ENCODE measurements at regions not wholly inside any gene's neighbourhood (a gene's known extent, or its start where the extent isn't known, plus 50 kb on each side); places are given as distances from the start of the nearest gene placed in this dataset.
"Not testable (repeated sequence)": the region's sequence is repeated elsewhere in the genome, so short reads cannot be mapped to it uniquely, and the experiment has no call there.

DNA sequence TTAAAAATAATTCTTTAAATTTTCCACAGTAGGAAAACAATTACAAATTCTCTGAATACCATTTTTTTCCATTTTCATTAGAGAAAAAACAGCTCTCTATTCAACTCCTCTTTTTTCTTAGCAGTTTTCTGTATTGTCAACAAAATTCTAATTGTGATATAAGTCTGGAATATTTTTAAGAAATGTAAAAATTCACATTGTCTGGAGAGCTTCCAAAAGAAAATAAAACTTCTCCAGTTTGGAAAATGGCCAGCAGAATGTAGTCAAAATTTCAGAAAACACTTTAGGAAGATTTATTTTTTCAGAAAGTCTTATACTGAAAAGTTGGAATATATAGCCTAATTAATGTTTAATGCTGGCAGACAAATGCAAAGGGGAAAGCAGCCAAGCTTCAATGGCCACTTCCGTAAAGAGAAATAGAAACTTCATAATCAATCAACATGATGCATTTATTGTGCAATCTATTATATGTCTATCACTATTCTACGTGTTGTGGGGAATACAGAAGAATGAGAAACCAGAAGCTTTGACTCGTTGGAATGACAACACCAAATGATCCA is 733.2 kb upstream of the PKDCC start:
- DNase-seq (ENCODE audit: low spot score): no peak

DNA sequence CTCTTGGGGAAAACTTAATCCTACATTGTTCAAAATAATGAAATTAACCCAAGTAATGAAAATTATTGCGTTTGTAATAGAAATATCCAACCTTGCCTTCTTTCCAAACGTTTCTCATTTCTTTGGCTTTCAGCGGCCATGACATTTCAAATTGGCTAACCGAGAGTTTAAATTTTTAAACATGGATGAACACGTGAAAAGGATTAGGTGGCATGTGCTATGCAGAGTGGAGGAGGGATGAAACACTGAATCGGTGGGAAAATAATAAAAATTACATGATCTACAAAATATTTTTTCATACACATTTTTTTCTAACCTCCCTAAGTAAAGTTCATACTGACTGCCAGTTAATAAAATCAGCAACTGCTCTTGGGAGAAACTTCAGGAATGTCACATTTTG is 728.4 kb upstream of the PKDCC start:
- DNase-seq (ENCODE audit: low spot score): no peak

DNA sequence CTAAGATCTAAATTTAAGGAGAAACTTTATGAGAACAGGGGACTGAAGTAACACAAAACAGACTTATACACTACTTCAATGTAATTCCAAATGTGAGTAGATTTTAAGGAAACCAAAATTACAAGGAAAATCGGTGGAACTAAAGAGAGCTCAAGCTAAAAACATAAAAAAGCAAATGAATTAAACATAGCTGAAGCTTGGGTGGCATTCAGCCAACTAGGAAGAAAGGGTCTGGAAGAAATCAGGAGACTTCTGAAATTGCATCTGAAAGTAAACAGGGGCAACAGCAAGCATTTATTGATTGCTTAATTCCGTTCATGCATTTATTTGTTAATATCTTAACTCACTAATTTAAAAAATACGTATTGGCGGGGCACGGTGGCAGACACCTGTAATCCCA is 727.3 kb upstream of the PKDCC start:
- no peak for DNase-seq (ENCODE audit: low spot score)

DNA sequence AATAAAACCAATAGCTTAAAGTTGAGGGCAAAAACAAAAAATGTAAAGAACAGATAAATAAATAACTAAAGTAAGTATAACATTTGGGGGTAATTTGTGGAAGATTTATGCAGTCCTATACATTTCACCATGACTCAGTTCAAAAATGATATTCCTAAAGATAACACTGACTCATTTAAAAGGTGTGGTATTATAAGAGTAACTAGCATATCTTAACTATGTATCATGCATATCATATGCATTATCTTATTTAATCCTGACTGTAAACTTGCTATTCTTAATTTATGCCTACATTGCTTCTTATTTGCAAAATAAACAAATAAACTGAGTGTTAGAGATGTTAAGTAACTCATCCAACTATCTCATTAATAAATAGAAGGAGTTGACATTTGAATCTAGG is 726.5 kb upstream of the PKDCC start:
- DNase-seq (ENCODE audit: low spot score): no peak

DNA sequence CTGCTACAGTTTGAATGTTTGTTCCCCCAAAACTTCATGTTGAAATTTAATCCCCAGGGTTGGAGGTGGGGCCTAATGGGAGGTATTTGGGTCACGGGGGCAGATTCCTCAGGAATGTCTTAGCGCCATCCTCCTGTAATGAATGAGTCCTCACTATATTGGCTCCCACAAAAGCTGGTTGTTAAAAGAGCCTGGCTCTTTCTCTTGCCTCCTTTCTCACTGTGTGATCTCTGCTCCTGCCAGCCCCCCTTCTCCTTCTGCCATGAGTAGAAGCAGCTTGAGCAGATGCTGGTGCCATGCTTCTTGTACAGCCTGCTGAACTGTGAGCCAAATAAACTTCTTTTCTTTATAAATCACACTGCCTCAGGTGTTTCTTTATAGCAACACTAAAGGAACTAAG is 721.0 kb upstream of the PKDCC start:
- DNase-seq (ENCODE audit: low spot score): no peak

DNA sequence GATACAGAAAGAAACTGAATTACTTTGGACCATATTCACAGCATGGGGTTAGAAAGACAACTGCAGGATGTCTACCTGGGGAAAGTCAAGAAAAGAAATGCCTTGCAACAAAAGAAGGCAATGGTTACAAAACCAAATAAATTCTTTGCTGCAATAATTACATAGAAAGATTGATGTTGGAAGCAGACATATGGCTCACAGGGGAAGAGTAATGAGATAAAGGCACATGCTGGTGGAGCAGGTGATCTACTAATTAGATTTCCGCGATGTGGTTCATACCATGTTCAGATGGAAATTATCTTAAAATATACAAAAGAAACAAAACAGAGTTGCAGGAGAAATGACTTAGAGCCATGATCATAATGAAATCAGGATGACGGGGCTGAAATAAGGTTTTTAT is 718.8 kb upstream of the PKDCC start:
- DNase-seq (ENCODE audit: low spot score): no peak

DNA sequence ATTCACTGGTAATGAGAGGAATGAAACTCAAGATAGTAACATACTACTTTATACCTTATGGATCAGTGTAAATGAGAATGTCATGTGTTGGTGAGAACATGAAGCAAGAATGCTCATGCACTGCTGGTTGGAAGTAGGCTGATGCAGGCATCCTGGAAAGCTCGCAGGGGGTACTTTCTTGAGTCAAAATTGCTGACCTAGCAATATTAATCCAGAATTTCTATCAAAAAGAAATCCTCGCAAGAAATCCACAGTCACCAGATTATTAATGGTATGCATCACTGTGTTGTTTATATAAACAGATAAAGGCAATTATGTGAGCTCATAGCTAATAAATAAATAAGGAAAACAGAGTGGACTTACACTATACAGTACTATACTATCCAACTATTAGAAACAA is 713.7 kb upstream of the PKDCC start:
- DNase-seq (ENCODE audit: low spot score): no peak

DNA sequence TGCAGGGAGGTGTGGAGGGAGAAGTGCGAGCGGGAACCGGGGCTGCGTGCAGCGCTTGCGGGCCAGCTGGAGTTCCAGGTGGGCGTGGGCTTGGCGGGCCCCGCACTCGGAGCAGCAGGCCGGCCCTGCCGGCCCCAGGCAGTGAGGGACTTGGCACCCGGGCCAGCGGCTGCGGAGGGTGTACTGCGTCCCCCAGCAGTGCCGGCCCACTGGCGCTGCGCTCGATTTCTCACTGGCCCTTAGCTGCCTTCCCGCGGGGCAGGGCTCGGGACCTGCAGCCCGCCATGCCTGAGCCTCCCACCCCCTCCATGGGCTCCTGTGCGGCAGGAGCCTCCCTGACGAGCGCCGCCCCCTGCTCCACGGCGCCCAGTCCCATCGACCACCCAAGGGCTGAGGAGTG is 712.2 kb upstream of the PKDCC start:
- not testable (repeated sequence) for DNase-seq (ENCODE audit: low spot score)

DNA sequence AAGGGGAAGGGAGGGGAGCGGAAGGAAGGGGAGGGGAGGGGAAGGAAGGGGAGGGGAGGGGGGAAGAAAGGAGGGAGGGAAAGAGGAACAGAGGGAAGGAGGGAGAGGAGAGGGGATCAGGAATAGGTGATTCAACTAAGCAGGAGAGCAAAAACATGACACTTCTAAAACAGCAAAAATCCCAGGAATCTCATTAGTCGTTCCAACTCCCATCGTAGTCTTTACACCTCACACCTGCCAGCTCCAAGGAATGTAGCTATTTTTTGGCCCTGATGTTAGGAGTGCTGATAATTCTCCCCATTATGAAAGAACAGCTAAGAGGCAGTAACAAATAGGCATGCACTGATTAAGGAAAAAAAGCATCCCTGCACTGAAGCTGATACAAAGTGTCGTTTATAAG is 709.9 kb upstream of the PKDCC start:
- DNase-seq (ENCODE audit: low spot score): no peak

DNA sequence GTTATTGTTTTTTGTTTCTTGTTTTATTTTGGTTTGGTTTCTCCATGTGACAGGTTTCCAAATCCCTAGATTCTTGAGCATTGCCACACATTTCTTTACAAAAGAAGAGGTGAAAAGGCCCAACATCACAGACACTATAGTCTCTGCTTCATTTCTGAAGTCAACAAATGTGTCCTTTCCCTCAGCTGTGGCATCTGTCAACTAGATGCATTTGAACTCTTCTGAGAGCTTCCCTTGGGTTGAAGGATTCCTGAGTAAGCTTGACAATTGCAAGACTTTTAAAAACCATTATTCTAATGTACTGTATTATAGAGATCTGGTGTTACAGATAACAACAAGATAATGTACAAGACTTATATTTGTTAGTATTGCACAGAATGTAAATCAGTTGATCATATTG is 703.3 kb upstream of the PKDCC start:
- DNase-seq (ENCODE audit: low spot score): no peak

DNA sequence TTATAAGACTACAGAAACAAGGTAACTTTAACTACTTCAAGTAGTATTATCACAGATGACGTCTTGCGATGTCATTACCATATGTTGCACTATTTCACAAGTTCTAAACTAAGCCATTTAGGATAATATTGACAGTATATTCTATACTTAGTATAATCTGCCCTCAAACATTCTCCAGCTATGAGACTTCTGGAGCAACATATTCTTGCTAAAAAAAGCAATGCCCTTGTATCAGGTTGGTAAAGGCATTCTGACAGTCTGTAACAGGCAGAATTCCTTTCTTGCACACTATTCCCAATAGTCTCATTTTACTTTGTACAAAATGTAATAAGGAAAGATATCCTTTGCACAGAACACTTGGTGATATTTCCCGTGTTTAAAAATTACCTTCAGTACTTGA is 694.8 kb upstream of the PKDCC start:
- DNase-seq (ENCODE audit: low spot score): no peak

DNA sequence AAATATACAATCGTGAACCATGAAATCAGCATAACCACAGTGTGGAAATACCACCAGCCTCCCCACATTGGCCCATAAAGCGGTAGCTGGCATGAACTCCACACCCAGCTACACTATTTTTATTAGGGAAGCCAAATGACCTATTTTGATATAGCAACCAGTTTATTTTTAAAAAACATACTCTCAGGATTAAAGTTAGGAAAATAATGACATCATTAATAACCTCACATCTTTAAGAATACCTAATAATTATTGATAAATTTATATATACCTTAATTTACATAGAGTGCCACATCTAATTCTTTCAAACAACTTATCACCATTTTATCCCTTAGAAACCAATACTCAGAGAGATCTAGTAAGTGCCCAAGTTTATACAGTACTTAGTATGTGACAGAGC is 692.0 kb upstream of the PKDCC start:
- DNase-seq (ENCODE audit: low spot score): no peak

DNA sequence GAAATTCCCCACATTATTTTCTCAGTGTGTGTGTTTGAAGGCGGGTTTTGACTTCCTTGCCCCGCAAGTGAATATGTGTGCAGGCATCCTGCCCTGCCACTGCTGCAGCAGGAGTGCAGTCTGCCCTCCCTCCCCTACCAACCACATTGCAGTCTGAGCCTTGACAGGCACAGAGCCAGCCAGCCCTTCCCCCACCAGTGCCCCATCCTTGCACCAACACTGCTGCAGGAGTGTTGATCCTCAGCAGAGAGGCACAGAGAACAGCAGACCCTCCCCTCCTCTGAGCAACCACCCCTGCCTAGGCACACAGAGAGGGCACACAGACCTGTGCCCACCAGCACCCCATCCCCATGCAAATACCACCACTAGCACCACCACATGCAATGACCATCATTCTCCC is 683.0 kb upstream of the PKDCC start:
- no peak for DNase-seq (ENCODE audit: low spot score)

DNA sequence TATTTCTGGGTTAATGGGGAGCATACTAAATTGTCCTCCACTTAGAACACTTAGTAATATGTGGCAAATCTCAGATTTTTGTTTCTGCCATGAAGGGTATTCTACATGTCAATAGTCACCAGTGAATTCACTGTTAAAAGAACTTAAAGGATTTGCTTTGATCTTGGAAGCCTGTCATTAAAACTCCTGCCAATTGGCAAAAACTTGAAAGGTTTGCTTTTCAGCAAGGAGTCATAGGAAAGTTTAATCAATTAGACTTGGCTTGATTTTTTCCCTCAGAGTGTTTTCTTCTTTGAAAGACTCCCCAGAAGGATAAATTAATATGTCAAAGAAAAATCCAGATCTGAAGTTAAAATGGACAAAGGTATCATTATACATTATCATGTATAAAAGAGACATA is 671.9 kb upstream of the PKDCC start:
- DNase-seq (ENCODE audit: low spot score): no peak

DNA sequence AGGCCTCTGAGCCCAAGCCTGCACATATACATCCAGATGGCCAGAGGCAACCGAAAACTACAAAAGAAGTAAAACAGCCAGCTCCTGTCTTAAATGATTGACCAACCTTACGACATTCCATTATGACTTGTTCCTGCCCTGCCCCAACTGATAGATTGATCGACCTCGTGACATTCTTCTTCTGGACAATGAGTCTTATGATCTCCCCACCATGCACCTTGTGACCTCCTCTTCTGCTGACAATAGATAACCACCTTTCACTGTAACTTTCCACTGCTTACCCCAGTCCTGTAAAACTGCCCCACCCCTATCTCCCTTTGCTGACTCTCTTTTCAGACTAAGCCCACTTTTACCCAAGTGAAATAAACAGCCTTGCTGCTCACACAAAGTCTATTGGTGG is 670.0 kb upstream of the PKDCC start:
- no peak for DNase-seq (ENCODE audit: low spot score)

DNA sequence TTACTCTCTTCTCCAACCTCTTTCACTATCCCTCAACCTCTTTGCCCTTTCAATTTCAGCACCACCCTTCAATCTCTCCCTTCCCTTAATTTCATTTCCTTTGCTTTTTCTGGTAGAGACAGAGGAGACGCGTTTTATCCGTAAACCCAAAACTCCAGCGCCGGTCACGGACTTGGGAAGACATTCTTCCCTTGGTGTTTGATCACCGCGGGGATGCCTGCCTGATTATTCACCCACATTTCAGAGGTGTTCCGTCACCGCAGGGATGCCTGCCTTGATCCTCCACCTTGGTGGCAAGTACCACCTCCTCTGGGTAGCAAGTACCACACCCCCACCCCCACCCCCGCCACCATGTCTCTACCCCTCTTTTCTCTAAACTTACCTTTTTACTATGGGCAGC is 669.4 kb upstream of the PKDCC start:
- DNase-seq (ENCODE audit: low spot score): no peak

DNA sequence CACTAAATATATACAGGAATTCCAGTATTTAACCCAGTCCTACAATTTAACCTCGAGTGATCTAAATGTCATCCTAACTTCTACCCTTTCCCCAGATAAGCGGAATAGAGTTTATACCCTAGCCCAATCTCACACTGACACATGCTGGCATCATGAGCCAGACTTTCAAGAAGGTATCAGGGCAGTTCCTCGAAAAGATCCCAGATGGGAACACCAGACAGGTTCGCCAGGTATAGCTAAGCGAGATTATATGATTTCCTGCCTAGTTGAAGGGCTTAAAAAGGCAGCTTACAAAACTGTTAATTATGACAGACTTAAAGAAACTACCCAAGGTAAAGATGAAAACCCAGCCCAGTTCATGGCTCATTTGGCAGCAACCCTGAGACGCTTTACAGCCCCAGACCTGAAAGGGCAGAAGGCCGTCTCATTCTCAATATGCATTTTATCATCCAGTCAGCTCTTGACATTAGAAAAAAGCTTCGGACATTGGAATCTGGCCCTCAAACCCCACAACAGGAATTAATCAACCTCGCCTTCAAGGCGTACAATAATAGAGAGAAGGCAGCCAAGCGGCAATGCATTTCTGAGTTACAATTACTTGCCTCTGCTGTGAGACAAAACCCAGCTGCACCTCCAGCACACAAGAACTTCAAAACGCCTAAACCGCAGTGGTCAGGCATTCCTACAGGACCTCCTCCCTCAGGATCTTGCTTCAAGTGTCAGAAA is 668.2 kb upstream of the PKDCC start:
- no peak for DNase-seq (ENCODE audit: low spot score)

DNA sequence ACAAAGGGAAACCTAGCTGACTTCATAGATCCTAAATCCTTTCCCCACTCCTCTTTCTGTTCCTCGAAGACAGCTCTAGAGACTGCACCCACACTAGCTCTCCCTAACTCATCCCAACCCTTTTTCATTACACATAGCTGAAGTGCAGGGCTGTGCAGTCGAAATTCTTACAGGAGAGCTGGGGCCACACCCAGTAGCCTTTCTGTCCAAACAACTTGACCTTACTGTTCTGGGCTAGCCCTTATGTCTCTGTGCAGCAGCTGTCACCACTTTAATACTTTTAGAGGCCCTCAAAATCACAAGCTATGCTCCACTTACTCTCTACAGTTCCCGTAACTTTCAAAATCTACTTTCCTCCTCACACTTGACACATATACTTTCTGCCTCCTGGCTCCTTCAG is 666.1 kb upstream of the PKDCC start:
- DNase-seq (ENCODE audit: low spot score): no peak

DNA sequence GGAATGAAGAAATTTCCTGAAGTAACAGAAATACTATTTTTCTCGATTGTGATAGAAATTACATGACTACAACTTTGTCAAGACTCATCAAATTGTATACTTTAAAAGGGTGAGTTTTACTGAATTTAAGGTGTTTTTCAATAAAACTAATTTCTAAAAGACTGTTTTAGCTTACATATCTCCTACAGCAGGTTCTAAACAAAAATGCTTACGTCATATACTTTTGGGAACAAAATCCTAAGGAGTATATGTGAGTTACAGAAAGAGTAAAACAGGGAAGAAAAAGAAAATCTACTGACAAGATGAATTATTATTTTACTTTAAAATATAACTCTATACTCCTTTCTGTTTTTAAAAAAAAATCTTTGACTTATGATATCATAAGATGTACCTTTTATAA is 660.3 kb upstream of the PKDCC start:
- no peak for DNase-seq (ENCODE audit: low spot score)

DNA sequence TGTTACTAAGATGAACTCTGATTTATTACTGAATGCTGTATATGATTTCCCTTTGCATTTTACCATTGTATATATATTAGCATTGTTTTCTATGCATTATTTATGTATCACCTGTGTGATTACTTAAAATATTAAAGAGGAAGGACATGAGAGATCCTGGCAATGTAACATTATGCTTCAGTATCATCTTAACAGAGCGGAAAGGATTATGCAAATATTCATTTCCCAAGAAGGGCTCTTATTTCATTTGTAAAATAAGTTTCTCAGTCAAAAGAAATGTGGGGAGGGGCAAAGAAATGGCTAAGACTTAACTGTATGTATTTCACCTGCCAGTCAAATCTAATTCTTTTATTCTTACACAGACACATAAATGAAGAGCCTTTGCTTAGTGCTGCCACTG is 654.2 kb upstream of the PKDCC start:
- DNase-seq (ENCODE audit: low spot score): no peak

DNA sequence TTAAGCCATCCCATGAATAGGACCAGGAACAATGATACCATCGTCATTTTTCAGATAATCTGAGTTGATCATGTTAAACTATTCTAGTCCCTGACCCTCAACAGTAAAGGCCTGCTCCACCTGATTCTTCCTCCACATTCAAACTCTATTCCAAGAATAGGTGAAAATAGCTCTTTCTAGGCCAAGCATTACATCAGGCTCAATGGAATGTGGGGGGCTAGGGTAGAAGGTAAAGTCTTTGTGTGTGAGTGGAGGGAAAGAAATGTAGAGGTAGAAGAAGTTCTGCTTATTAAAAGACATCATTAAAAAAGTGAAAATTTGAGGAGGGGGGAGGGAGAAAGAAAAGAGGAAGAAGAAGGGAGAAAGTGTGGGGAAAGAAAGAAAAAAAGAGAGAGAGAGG is 653.3 kb upstream of the PKDCC start:
- no peak for DNase-seq (ENCODE audit: low spot score)

DNA sequence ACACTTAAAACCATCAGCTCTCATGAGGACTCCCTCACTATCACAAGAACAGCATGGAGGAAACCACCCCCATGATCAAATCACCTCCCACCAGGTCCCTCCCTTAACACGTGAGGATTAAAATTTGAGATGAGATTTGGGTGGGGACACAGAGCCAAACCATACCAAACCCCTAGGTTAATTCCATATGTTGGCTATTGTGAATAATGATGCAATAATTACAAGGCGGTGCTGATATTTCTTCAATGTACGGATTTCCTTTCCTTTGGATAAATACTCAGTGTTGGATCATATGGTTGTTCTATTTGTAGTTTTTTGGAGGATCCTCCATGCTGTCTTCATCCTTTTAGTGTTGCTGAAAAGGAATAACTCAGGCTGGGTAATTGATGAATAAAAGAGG is 652.1 kb upstream of the PKDCC start:
- DNase-seq (ENCODE audit: low spot score): no peak

DNA sequence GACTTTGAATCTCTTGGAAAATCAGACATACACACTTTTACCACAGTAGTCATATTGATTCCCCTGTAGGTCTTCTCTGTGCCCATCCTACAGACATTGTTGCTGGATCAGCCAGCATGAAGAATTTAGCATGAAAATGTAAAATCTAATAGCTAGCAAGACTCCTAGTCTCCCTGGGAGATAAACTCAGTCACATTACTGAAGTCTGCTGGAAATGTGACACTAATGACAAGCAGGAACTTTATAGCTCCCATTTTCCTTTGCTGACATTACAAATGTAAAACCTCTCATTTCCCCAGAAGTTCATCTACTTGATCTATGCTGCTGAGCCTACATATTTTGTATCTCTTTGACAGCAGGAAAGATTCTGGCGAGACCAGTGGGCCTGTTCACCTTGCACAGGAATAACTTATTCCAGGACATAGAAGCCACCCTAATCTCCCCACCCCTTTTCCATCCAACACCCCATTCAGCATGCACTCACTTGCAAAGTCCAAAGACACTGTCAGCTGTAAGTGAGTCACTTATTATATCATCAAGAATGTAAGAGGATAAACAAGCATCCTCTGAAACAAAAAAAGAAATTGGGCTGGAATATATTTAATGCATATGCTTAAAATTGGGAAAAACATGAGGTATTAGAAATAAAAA is 648.3 kb upstream of the PKDCC start:
- no peak for DNase-seq (ENCODE audit: low spot score)

DNA sequence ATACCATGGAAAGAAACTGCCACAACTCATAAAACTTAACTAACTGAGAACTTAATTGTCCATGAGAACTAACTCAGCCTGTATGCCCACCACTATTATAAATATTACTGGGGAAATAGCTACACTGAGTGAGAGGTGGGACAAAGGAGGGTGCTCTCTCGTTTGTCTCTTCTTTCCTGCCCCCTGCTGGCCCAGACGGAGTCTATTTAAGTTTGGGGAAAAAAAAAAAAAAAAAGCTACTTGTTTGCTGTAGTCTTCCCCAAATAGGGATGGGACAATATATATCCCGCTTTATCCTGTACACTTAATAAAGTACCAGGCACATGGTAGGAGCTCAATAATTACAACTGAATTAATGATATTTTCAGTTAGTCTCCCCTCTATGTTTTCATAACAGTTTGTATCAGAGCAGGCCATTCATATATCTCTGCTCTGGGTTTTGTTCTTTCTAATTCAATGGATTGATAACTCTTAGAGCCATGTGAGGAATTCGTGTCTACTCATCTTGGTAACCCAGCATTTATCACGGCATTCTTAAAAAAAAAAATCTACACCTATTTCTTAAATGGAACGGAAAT is 647.6 kb upstream of the PKDCC start:
- DNase-seq (ENCODE audit: low spot score): no peak

Measured in hepatic stellate cell (primary cell).